ENCODE measurements at regions not wholly inside any gene's neighbourhood (a gene's known extent, or its start where the extent isn't known, plus 50 kb on each side); places are given as distances from the start of the nearest gene placed in this dataset.
"Not testable (repeated sequence)": the region's sequence is repeated elsewhere in the genome, so short reads cannot be mapped to it uniquely, and the experiment has no call there.

GRCh38 chr2:13651684-13652131, 935.0 kb downstream of the TRIB2 start:
- DNase-seq: no peak

GRCh38 chr2:13652531-13653313, 936.0 kb downstream of the TRIB2 start:
- DNase-seq: no peak

- DNase-seq: no peak
Observed at GRCh38 chr2:13654416-13654815, 937.7 kb downstream of the TRIB2 start.

- DNase-seq: no peak
Observed at GRCh38 chr2:13660231-13660630, 943.5 kb downstream of the TRIB2 start.

- DNase-seq: no peak
Observed at GRCh38 chr2:13662055-13662454, 945.3 kb downstream of the TRIB2 start.

GRCh38 chr2:13666582-13667414, 950.1 kb downstream of the TRIB2 start:
- no peak for DNase-seq

- no peak for DNase-seq
Observed at GRCh38 chr2:13667415-13667757, 950.6 kb downstream of the TRIB2 start.

GRCh38 chr2:13669607-13670006, 952.9 kb downstream of the TRIB2 start:
- no peak for DNase-seq

- not testable (repeated sequence) for DNase-seq
Observed at GRCh38 chr2:13673821-13674220, 957.1 kb downstream of the TRIB2 start.

- DNase-seq: no peak
Observed at GRCh38 chr2:13676269-13676668, 956.2 kb upstream of the LRATD1 start.

- no peak for DNase-seq
Observed at GRCh38 chr2:13681936-13682335, 950.6 kb upstream of the LRATD1 start.

GRCh38 chr2:13682540-13683272, 949.8 kb upstream of the LRATD1 start:
- DNase-seq: no peak

GRCh38 chr2:13686262-13686661, 946.3 kb upstream of the LRATD1 start:
- no peak for DNase-seq

- DNase-seq: no peak
Observed at GRCh38 chr2:13694673-13695072, 937.8 kb upstream of the LRATD1 start.

GRCh38 chr2:13696601-13697000, 935.9 kb upstream of the LRATD1 start:
- DNase-seq: no peak

- no peak for DNase-seq
Observed at GRCh38 chr2:13698847-13699246, 933.7 kb upstream of the LRATD1 start.

GRCh38 chr2:13699939-13700338, 932.6 kb upstream of the LRATD1 start:
- not testable (repeated sequence) for DNase-seq

- DNase-seq: no peak
Observed at GRCh38 chr2:13711154-13711553, 921.4 kb upstream of the LRATD1 start.

GRCh38 chr2:13714466-13714865, 918.1 kb upstream of the LRATD1 start:
- DNase-seq: no peak

- DNase-seq: no peak
Observed at GRCh38 chr2:13725945-13726344, 906.6 kb upstream of the LRATD1 start.

GRCh38 chr2:13745330-13745729, 887.2 kb upstream of the LRATD1 start:
- DNase-seq: no peak

- DNase-seq: no peak
Observed at GRCh38 chr2:13751955-13752354, 880.6 kb upstream of the LRATD1 start.

- no peak for DNase-seq
Observed at GRCh38 chr2:13758412-13758811, 874.1 kb upstream of the LRATD1 start.

GRCh38 chr2:13768274-13768673, 864.2 kb upstream of the LRATD1 start:
- no peak for DNase-seq

Measured in stimulated activated naive CD4-positive, alpha-beta T cell treated with Interleukin-2 at 50 U/mL for 16 hours (primary cell).